NCI-H345 treated with DMSO at 0.1 percent for 48 hours (cell line): ENCODE measurements at regions not wholly inside any gene's neighbourhood (a gene's known extent, or its start where the extent isn't known, plus 50 kb on each side); places are given as distances from the start of the nearest gene placed in this dataset.

Experiments
- DNase-seq: peaks from one replicate; lab custom pipeline; 2025; ENCODE audit not compliant: unreplicated experiment; lab: John Stamatoyannopoulos, UW

DNA sequence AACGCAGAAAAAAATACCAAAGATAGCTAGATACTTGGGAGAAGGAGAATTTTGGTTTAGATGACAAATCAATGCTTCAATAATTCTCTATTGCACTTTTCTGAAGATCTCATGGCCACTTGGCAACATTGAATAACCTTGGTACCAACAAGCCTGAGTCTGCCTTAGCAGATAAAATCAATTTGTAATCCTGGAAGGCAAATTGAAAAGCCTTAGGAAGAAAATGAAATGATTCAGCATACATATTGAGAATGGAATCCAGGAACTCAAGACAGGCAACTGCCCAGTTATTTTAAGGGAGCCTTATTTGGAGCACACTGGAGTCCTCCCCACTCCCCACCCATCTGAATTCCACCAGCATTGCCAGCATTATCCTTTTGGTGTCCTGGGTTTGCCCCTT lies 109.3 kb upstream of the SOX9 start:
- DNase-seq, result no peak

DNA sequence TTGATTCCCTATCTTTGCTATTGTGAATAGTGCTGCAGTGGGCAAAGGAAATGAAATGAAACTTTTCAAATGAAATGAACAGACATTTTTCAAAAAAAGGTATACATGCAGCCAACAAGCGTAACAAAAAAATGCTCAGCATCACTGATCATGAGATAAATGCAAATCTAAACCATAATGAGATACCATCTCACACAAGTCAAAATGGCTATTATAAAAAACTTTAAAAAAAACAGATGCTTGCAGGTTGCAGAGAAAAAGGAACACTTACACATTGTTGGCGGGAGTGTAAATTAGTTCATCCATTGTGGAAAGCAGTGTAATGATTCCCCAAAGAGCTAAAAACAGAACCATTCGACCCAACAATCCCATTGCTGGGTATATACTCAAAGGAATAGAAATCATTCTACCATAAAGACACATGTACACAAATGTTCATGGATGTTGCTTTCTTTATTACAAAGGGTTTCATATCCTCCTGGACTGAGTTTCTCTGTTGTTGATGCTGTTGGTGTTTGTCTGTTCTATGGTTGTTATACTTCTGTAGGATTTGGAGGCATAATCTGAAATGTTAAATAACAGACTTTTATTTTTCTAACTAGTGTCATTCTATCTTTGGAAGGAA lies 99.3 kb upstream of the SOX9 start:
- no peak for DNase-seq

GRCh38 chr17:72022328-72023275 lies 98.2 kb upstream of the SOX9 start:
- no peak for DNase-seq

DNA sequence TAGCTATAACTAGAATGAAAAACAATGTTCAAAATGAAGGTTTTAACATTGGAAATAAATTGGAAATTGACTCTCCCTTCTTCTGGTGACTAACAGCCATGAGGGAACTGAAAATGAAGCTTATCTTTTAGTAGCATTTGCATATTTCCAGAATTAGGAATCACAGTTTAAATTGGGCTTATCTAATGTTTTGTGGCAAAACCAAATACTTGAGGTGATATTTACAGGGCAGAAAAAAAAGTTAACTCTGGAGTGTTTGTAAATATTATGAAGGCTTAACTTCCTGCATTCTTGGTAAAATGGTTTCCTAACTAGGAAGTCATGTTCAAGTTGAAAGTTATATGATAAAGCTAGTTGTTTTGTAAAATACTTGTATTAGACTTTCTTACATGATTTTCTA lies 96.4 kb upstream of the SOX9 start:
- no peak for DNase-seq

DNA sequence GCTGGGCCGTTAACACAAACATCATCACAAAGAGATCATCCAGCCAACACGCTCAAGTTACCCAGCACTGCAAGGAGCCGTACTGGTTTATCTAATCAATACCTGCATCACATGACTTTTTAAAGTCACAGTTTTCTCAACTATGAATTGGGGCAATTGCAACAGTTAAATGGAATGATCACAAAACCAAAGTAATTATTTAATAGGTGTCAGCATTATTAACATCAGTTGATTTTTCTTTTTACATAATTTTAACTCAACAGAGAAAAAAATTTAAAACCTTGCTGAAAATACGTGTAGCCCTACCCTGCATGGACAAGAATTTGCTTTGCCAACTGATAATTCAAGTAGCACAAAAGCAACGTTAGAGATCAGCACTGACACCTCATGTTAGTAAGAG lies 95.7 kb upstream of the SOX9 start:
- DNase-seq, result no peak

DNA sequence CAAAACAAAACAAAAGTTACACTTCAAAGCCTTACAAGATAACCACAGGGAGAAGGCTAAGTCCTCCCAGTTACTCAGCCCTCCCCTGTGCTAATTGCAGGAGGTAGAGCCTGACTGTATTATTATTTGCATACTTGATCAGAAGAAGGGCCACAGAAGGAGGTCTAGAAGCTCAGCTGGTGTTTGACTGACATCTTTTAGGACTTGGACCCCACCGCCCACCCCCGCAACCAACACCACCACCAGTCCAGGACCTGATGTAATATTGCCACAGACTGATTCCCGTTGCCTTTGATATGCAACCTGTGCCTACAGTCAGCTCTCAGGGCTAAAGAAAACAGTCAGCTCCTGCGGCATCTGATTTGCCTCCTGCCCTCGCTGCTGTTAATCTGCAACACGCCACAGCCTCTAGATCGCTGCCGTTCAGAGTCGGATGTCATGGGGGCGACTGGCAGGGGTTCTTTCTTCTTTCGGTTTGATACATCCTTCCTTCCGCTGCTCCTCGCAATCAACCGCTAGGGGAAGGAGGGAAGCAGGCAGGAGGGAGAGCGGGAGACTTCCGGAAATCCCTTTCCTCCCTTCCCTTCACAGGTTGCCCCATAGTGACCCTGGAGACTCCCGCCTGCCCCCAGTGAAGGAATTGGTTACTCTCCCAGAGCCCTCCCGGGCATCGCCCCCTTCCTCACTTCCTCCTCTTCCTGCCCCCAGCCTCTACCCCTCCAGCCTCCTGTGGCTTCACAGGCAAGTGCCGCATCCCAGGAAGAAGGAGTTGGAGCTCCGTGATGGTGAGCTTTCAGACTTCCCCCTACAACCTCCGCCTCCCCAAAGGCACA lies 90.5 kb upstream of the SOX9 start:
- DNase-seq, result no peak

- DNase-seq, result no peak
Measured at GRCh38 chr17:72031219-72031884, 89.5 kb upstream of the SOX9 start.

- no peak for DNase-seq
Measured at GRCh38 chr17:72033334-72033733, 87.5 kb upstream of the SOX9 start.

- no peak for DNase-seq
Measured at GRCh38 chr17:72034000-72034399, 86.8 kb upstream of the SOX9 start.

- no peak for DNase-seq
Measured at GRCh38 chr17:72038427-72038826, 82.4 kb upstream of the SOX9 start.

- no peak for DNase-seq
Measured at GRCh38 chr17:72039490-72039889, 81.3 kb upstream of the SOX9 start.

GRCh38 chr17:72046178-72046577 lies 74.6 kb upstream of the SOX9 start:
- no peak for DNase-seq

- no peak for DNase-seq
Measured at GRCh38 chr17:72046643-72047612, 73.9 kb upstream of the SOX9 start.

GRCh38 chr17:72049914-72050313 lies 70.9 kb upstream of the SOX9 start:
- DNase-seq, result no peak

DNA sequence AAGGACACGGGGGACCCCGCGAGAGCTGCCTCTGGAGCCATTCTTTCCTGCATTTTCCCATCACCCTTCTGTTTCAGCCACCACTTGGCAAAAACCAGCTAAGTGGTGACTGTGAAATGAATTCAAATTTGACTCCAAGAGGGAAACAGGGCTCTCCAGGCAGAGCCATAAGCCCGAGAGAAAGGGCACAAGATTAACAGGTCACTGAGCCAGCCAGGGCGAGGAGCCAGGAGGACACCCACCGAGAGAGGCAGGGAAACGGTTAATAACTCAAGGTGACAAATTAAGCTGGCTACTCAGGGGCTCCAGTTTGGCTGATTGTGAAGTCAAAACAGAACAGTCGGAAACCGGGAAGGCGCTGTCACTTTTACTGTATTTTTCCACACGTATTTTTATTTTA lies 67.8 kb upstream of the SOX9 start:
- no peak for DNase-seq

GRCh38 chr17:72053449-72053848 lies 67.4 kb upstream of the SOX9 start:
- no peak for DNase-seq

DNA sequence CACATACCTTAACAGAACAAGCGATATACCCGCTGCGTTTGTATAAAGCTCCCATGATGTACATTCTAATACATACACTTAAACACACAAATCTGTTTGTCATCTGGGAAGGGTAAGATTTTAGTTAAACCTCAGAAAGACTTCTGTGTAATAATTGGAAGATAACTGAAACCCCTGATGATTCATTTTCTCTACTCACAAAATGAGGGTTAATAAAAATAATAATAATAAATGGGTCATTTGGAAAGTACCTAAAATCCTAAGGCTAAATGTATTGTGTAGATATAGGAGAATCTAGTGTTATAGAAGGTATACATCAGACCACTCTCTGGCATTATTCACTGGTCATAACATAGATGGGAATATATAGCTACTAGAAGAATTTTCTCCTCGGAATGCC lies 64.7 kb upstream of the SOX9 start:
- no peak for DNase-seq

DNA sequence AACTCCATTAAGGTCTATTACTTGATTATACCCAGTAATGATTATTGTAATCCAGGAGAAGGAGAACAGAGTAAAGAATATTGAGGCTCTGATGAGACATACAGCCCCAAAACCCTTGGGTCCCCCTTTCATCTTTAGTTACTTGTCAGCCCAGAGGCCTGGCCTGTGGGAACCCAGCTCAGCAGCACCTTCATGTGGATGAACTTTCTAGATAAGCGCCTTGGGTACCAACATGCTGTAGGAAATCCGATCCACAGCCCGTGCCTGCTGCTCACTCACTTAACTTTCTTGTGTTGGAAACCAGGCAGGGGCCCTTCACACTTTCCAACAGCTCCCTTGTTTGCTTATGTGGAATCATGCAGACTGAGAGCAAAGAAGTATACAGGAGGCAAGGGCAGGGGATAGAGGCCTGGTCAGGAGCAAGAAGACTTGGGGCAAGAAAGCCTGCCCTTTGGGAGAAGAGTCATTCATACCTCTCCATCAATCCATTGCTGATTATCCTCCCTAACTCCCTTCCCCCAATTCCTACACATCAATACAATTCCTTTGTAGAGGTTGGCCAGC lies 64.0 kb upstream of the SOX9 start:
- DNase-seq, result no peak

GRCh38 chr17:72060084-72060483 lies 60.7 kb upstream of the SOX9 start:
- DNase-seq, result no peak

- DNase-seq, result peak; percentile 37
Measured at GRCh38 chr17:72063262-72063661, 57.6 kb upstream of the SOX9 start.
